ENCODE measurements at regions not wholly inside any gene's neighbourhood (a gene's known extent, or its start where the extent isn't known, plus 50 kb on each side); places are given as distances from the start of the nearest gene placed in this dataset.

DNA sequence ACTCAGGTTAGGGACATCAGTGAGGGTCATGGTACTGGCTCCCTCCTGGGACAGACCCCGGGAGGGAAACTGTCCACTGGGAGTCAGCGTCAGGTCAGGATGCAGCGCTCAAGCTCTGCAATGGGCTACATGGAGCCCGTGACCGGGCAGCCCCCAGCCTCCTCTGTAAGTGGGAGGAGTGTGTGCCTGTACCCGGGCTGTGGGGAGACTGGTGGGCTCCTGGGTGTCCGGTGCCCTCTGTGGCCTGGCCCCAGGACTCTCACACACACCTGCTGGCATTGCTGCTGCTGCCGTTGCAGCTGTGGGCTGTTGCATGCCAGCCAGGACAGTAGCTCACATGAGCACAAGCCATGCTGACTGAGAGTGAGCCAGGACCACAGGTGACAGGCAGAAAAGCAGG is 630.3 kb downstream of the TBC1D22A start:
- no peaks in the 10 kb centered on the region for H3K9me3 Mint-ChIP-seq (ENCODE audit: insufficient read depth)
- Histone ChIP-seq H3K79me2 (ENCODE audit: control insufficient read depth, insufficient read depth, low read length) (no peaks in the 10 kb centered on the region), H3K4me2 (replicated peaks; ENCODE audit: low read depth, low read length, poor library complexity, severe bottlenecking) (no peak overlapping the region), H3K9me3 (ENCODE audit: control extremely low read depth in 1 of 3, control insufficient read depth in 2 of 3, insufficient read depth in 1 of 3, low read length in 2 of 3) (no peaks in the 10 kb centered on the region), H3K27me3 (replicated peaks in 1 of 4; ENCODE audit: control extremely low read depth in 1 of 4, control insufficient read depth in 3 of 4, insufficient read depth in 4 of 4, low read length in 3 of 4) (no peaks in the 10 kb centered on the region), H3K9ac (ENCODE audit: low read length) (no peak overlapping the region), H2AFZ (ENCODE audit: insufficient read depth, low read depth, low read length, poor library complexity, severe bottlenecking) (no peak overlapping the region), H3K4me1 (ENCODE audit: control insufficient read depth in 2 of 2, insufficient read depth in 2 of 2, low read length in 2 of 2) (no peaks in the 10 kb centered on the region), H3K36me3 (replicated peaks in 1 of 2; ENCODE audit: control extremely low read depth in 1 of 2, control insufficient read depth in 1 of 2, extremely low read depth in 1 of 2, insufficient read depth in 2 of 2, low read length in 1 of 2) (no peaks in the 10 kb centered on the region), H4K20me1 (ENCODE audit: control insufficient read depth, insufficient read depth, low read length, poor library complexity, severe bottlenecking) (no peaks in the 10 kb centered on the region), H3K4me3 (ENCODE audit: control extremely low read depth in 1 of 5, extremely low read depth in 1 of 5, insufficient read depth in 1 of 5, low read depth in 2 of 5, low read length in 4 of 5) (no peak overlapping the region), H3K27ac (ENCODE audit: low read length in 2 of 2) (no peak overlapping the region)
- ChIA-PET POLR2A (no interaction called here), CTCF (no interaction called here)
- TF ChIP-seq EZH2 (IDR thresholded peaks at IDR 0.05; ENCODE audit: borderline replicate concordance, insufficient read depth, low read depth, low read length, poor library complexity, severe bottlenecking), result no peak
- TF ChIP-seq, protein P1, sequence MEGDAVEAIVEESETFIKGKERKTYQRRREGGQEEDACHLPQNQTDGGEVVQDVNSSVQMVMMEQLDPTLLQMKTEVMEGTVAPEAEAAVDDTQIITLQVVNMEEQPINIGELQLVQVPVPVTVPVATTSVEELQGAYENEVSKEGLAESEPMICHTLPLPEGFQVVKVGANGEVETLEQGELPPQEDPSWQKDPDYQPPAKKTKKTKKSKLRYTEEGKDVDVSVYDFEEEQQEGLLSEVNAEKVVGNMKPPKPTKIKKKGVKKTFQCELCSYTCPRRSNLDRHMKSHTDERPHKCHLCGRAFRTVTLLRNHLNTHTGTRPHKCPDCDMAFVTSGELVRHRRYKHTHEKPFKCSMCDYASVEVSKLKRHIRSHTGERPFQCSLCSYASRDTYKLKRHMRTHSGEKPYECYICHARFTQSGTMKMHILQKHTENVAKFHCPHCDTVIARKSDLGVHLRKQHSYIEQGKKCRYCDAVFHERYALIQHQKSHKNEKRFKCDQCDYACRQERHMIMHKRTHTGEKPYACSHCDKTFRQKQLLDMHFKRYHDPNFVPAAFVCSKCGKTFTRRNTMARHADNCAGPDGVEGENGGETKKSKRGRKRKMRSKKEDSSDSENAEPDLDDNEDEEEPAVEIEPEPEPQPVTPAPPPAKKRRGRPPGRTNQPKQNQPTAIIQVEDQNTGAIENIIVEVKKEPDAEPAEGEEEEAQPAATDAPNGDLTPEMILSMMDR (IDR thresholded peaks at IDR 0.05), result no peak
- no peak overlapping the region for H3K27ac Mint-ChIP-seq
- no peaks in the 10 kb centered on the region for H3K27me3 Mint-ChIP-seq
- ATAC-seq (ENCODE audit: low read depth) (no peak), DNase-seq (no peak)
- no peak overlapping the region for H3K4me3 Mint-ChIP-seq
- WGBS (ENCODE audit: insufficient coverage), result 96% methylated on average over 7 of the region's 8 CpGs
- intact Hi-C loops (cut with micrococcal nuclease), result no loop called here
- no peaks in the 10 kb centered on the region for H3K4me1 Mint-ChIP-seq

DNA sequence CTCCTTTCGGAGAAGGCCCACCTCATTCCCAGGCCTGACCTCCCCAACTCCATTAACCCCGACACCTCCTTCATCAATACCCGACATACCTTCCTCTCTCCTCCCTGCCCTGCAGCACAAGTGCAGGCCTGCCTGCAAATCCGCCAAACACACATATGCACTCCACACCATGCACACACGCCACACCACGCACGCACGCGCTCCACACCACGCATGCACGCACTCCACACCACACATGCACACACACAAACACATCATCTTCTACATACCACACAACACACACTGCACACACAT is 629.6 kb downstream of the TBC1D22A start:
- Histone ChIP-seq H3K4me2 (replicated peaks; ENCODE audit: low read depth, low read length, poor library complexity, severe bottlenecking) (no peak overlapping the region), H3K27ac (ENCODE audit: low read length in 2 of 2) (no peak overlapping the region), H3K27me3 (replicated peaks in 1 of 4; ENCODE audit: control extremely low read depth in 1 of 4, control insufficient read depth in 3 of 4, insufficient read depth in 4 of 4, low read length in 3 of 4) (no peaks in the 10 kb centered on the region), H2AFZ (ENCODE audit: insufficient read depth, low read depth, low read length, poor library complexity, severe bottlenecking) (no peak overlapping the region), H3K9ac (ENCODE audit: low read length) (no peak overlapping the region), H3K36me3 (replicated peaks in 1 of 2; ENCODE audit: control extremely low read depth in 1 of 2, control insufficient read depth in 1 of 2, extremely low read depth in 1 of 2, insufficient read depth in 2 of 2, low read length in 1 of 2) (no peaks in the 10 kb centered on the region), H3K9me3 (ENCODE audit: control extremely low read depth in 1 of 3, control insufficient read depth in 2 of 3, insufficient read depth in 1 of 3, low read length in 2 of 3) (no peaks in the 10 kb centered on the region), H3K79me2 (ENCODE audit: control insufficient read depth, insufficient read depth, low read length) (no peaks in the 10 kb centered on the region), H4K20me1 (ENCODE audit: control insufficient read depth, insufficient read depth, low read length, poor library complexity, severe bottlenecking) (no peaks in the 10 kb centered on the region), H3K4me3 (ENCODE audit: control extremely low read depth in 1 of 5, extremely low read depth in 1 of 5, insufficient read depth in 1 of 5, low read depth in 2 of 5, low read length in 4 of 5) (no peak overlapping the region), H3K4me1 (ENCODE audit: control insufficient read depth in 2 of 2, insufficient read depth in 2 of 2, low read length in 2 of 2) (no peaks in the 10 kb centered on the region)
- ChIA-PET POLR2A (no interaction called here), CTCF (no interaction called here)
- H3K4me3 Mint-ChIP-seq, result no peak overlapping the region
- TF ChIP-seq EZH2 (IDR thresholded peaks at IDR 0.05; ENCODE audit: borderline replicate concordance, insufficient read depth, low read depth, low read length, poor library complexity, severe bottlenecking), result no peak
- TF ChIP-seq, protein P1 (IDR thresholded peaks at IDR 0.05), result no peak
- 94% methylated on average over 8 of the region's 11 CpGs for WGBS (ENCODE audit: insufficient coverage)
- ATAC-seq (ENCODE audit: low read depth), result no peak
- intact Hi-C loops (cut with micrococcal nuclease), result no loop called here
- no peak for DNase-seq
- H3K9me3 Mint-ChIP-seq (ENCODE audit: insufficient read depth), result no peaks in the 10 kb centered on the region
- H3K27ac Mint-ChIP-seq, result no peak overlapping the region
- H3K27me3 Mint-ChIP-seq, result no peaks in the 10 kb centered on the region
- no peaks in the 10 kb centered on the region for H3K4me1 Mint-ChIP-seq
